ACC112 (cell line): ENCODE measurements at regions not wholly inside any gene's neighbourhood (a gene's known extent, or its start where the extent isn't known, plus 50 kb on each side); places are given as distances from the start of the nearest gene placed in this dataset.

ENCODE experiments used
- H2AFZ ChIP-seq: fragments of 200-600 bp; sonication (generic); one replicate; pipeline ENCODE4 v1.6.0; 2017; ENCODE audit warnings: antibody characterized with exemption, low read length; ENCODE audit not compliant: unreplicated experiment
- H3K27ac ChIP-seq: fragments of 200-600 bp; sonication (generic); 2 replicates; pipeline ENCODE4 v1.5.1; 2014; ENCODE audit warnings: low read depth, mild to moderate bottlenecking, antibody characterized with exemption, low read length, moderate library complexity
- H3K27me3 ChIP-seq: fragments of 200-600 bp; sonication (generic); 2 replicates; pipeline ENCODE4 v1.6.1; 2014; ENCODE audit warnings: mild to moderate bottlenecking, antibody characterized with exemption, low read length, moderate library complexity, mixed read lengths; ENCODE audit not compliant: insufficient read depth
- H3K36me3 ChIP-seq: fragments of 200-600 bp; sonication (generic); 2 replicates; pipeline ENCODE4 v1.6.1; 2016; ENCODE audit warnings: mild to moderate bottlenecking, antibody characterized with exemption, low read length, moderate library complexity, mixed read lengths; ENCODE audit not compliant: insufficient read depth
- H3K4me1 ChIP-seq: fragments of 200-600 bp; sonication (generic); one replicate; pipeline ENCODE4 v1.6.1; 2016; ENCODE audit warnings: low read length, mixed read lengths; ENCODE audit not compliant: insufficient read depth, unreplicated experiment, control insufficient read depth
- H3K4me3 ChIP-seq: fragments of 200-600 bp; sonication (generic); 2 replicates; pipeline ENCODE4 v1.5.1; 2014; ENCODE audit warnings: mild to moderate bottlenecking, low read depth, low read length
- H3K79me2 ChIP-seq: fragments of 200-600 bp; sonication (generic); one replicate; pipeline ENCODE4 v1.6.0; 2016; ENCODE audit warnings: low read length; ENCODE audit not compliant: control insufficient read depth, unreplicated experiment, insufficient read depth

GRCh38 chr10:113291413-113291812, 261.4 kb upstream of the HABP2 start:
- H3K4me3 ChIP-seq: no peak overlapping the region
- no peak overlapping the region for H2AFZ ChIP-seq
- no peak overlapping the region for H3K27ac ChIP-seq
- H3K79me2 ChIP-seq: no peaks in the 10 kb centered on the region
- no peaks in the 10 kb centered on the region for H3K4me1 ChIP-seq
- no peaks in the 10 kb centered on the region for H3K36me3 ChIP-seq
- peaks cover 22% of the 10 kb centered on the region for H3K27me3 ChIP-seq

- H3K36me3 ChIP-seq: no peaks in the 10 kb centered on the region
- no peak overlapping the region for H3K27ac ChIP-seq
- H2AFZ ChIP-seq: no peak overlapping the region
Observed at GRCh38 chr10:113292086-113292485, 260.8 kb upstream of the HABP2 start.

GRCh38 chr10:113292743-113293142, 260.1 kb upstream of the HABP2 start:
- Histone ChIP-seq H3K27ac (no peak overlapping the region), H3K4me3 (no peak overlapping the region), H3K4me1 (no peaks in the 10 kb centered on the region), H3K36me3 (no peaks in the 10 kb centered on the region), H2AFZ (no peak overlapping the region), H3K79me2 (no peaks in the 10 kb centered on the region), H3K27me3 (peaks cover 21% of the 10 kb centered on the region)

More at GRCh38 chr10:113292086-113292485, 260.8 kb upstream of the HABP2 start:
- Histone ChIP-seq H3K4me1 (no peaks in the 10 kb centered on the region), H3K27me3 (peaks cover 22% of the 10 kb centered on the region), H3K79me2 (no peaks in the 10 kb centered on the region), H3K4me3 (no peak overlapping the region)

GRCh38 chr10:113293167-113293566, 259.7 kb upstream of the HABP2 start:
- Histone ChIP-seq H3K4me1 (no peaks in the 10 kb centered on the region), H3K79me2 (no peaks in the 10 kb centered on the region), H3K4me3 (no peak overlapping the region), H3K27me3 (peaks cover 21% of the 10 kb centered on the region), H3K27ac (no peak overlapping the region), H3K36me3 (no peaks in the 10 kb centered on the region), H2AFZ (no peak overlapping the region)

- Histone ChIP-seq H3K27ac (no peak overlapping the region), H3K4me1 (no peaks in the 10 kb centered on the region), H3K4me3 (no peak overlapping the region), H3K27me3 (peaks cover 11% of the 10 kb centered on the region), H2AFZ (no peak overlapping the region), H3K79me2 (no peaks in the 10 kb centered on the region), H3K36me3 (no peaks in the 10 kb centered on the region)
Observed at GRCh38 chr10:113294868-113295267, 258.0 kb upstream of the HABP2 start.

GRCh38 chr10:113297226-113297625, 255.6 kb upstream of the HABP2 start:
- H3K4me1 ChIP-seq: no peaks in the 10 kb centered on the region
- H3K4me3 ChIP-seq: no peak overlapping the region
- H3K27me3 ChIP-seq: peaks cover 5% of the 10 kb centered on the region
- H3K27ac ChIP-seq: no peak overlapping the region
- H2AFZ ChIP-seq: no peak overlapping the region
- H3K79me2 ChIP-seq: no peaks in the 10 kb centered on the region
- no peaks in the 10 kb centered on the region for H3K36me3 ChIP-seq

GRCh38 chr10:113298616-113299015, 254.2 kb upstream of the HABP2 start:
- Histone ChIP-seq H3K27ac (no peak overlapping the region), H3K79me2 (no peaks in the 10 kb centered on the region), H3K4me3 (no peak overlapping the region), H3K27me3 (peaks cover 6% of the 10 kb centered on the region), H2AFZ (no peak overlapping the region), H3K36me3 (no peaks in the 10 kb centered on the region), H3K4me1 (no peaks in the 10 kb centered on the region)

GRCh38 chr10:113300201-113300600, 252.7 kb upstream of the HABP2 start:
- Histone ChIP-seq H3K27ac (no peak overlapping the region), H3K27me3 (peaks cover 18% of the 10 kb centered on the region), H3K36me3 (no peaks in the 10 kb centered on the region), H2AFZ (no peak overlapping the region), H3K4me1 (no peaks in the 10 kb centered on the region), H3K79me2 (no peaks in the 10 kb centered on the region), H3K4me3 (no peak overlapping the region)

GRCh38 chr10:113300617-113301016, 252.2 kb upstream of the HABP2 start:
- no peak overlapping the region for H3K4me3 ChIP-seq
- peaks cover 22% of the 10 kb centered on the region for H3K27me3 ChIP-seq
- no peaks in the 10 kb centered on the region for H3K4me1 ChIP-seq
- H3K27ac ChIP-seq: no peak overlapping the region
- H3K79me2 ChIP-seq: no peaks in the 10 kb centered on the region
- no peaks in the 10 kb centered on the region for H3K36me3 ChIP-seq
- no peak overlapping the region for H2AFZ ChIP-seq

GRCh38 chr10:113301342-113301984, 251.4 kb upstream of the HABP2 start:
- Histone ChIP-seq H2AFZ (no peak overlapping the region), H3K27ac (no peak overlapping the region), H3K4me3 (no peak overlapping the region), H3K4me1 (no peaks in the 10 kb centered on the region), H3K36me3 (no peaks in the 10 kb centered on the region), H3K79me2 (no peaks in the 10 kb centered on the region), H3K27me3 (peaks cover 24% of the 10 kb centered on the region)

- no peaks in the 10 kb centered on the region for H3K4me1 ChIP-seq
- no peaks in the 10 kb centered on the region for H3K36me3 ChIP-seq
- H3K27me3 ChIP-seq: peaks cover 24% of the 10 kb centered on the region
- no peak overlapping the region for H2AFZ ChIP-seq
- no peaks in the 10 kb centered on the region for H3K79me2 ChIP-seq
- H3K27ac ChIP-seq: no peak overlapping the region
- H3K4me3 ChIP-seq: no peak overlapping the region
Observed at GRCh38 chr10:113302062-113302461, 250.8 kb upstream of the HABP2 start.
